CD8-positive, alpha-beta memory T cell (primary cell): ENCODE measurements at regions not wholly inside any gene's neighbourhood (a gene's known extent, or its start where the extent isn't known, plus 50 kb on each side); places are given as distances from the start of the nearest gene placed in this dataset.

Source experiments
- CTCF ChIA-PET: fragments of 350-600 bp; sonication (Branson Sonifier 250); formaldehyde crosslinking; loops from one replicate; lab custom pipeline; 2021; ENCODE audit warnings: antibody characterized with exemption; lab: Charles Lee
- POLR2A ChIA-PET: fragments of 350-600 bp; sonication (Branson Sonifier 250); formaldehyde crosslinking; loops from one replicate; lab custom pipeline; 2021; ENCODE audit warnings: antibody characterized with exemption; lab: Charles Lee
- DNase-seq, 5 donors: peaks; one replicate each; pipeline versions ENCODE4 v3.0.0 to v3.0.0-alpha.2; 2020 to 2022; ENCODE audit warnings: mixed read lengths in 1 of 5
- H3K27ac ChIP-seq: one replicate; pipeline ENCODE4 v1.7.0; 2013; ENCODE audit warnings: low read depth, mild to moderate bottlenecking, low read length, moderate library complexity
- H3K27me3 ChIP-seq: 2 replicates; pipeline ENCODE4 v1.7.0; 2013; ENCODE audit warnings: low read length, mild to moderate bottlenecking; ENCODE audit not compliant: insufficient read depth, poor library complexity, severe bottlenecking
- H3K36me3 ChIP-seq: 2 replicates; pipeline ENCODE4 v1.7.0; 2013; ENCODE audit warnings: mild to moderate bottlenecking, low read length, moderate library complexity; ENCODE audit not compliant: insufficient read depth
- H3K4me1 ChIP-seq: 2 replicates; pipeline ENCODE4 v1.7.0; 2013; ENCODE audit warnings: mild to moderate bottlenecking, low read length, moderate library complexity; ENCODE audit not compliant: insufficient read depth
- H3K4me3 ChIP-seq: 2 replicates; pipeline ENCODE4 v1.7.0; 2013; ENCODE audit warnings: mild to moderate bottlenecking, low read length
- H3K9me3 ChIP-seq: 2 replicates; pipeline ENCODE4 v1.7.0; 2013; ENCODE audit warnings: mild to moderate bottlenecking, low read length
- H3K27ac Mint-ChIP-seq, 8 donors: one replicate each; pipeline ENCODE4 v1.8.0; 2020 to 2021; ENCODE audit warnings: mixed read lengths in 8 of 8, mild to moderate bottlenecking in 6 of 8, inconsistent platforms in 3 of 8, moderate library complexity in 3 of 8
- H3K27me3 Mint-ChIP-seq, 2 donors: one replicate each; pipeline ENCODE4 v1.8.0; 2020 to 2021; ENCODE audit warnings: mixed read lengths in 2 of 2, mild to moderate bottlenecking in 1 of 2, moderate library complexity in 1 of 2
- H3K36me3 Mint-ChIP-seq, 3 donors: one replicate each; pipeline ENCODE4 v1.8.0; 2020 to 2021; ENCODE audit warnings: mixed read lengths in 3 of 3, inconsistent platforms in 1 of 3, mild to moderate bottlenecking in 1 of 3
- H3K4me1 Mint-ChIP-seq, 3 donors: one replicate each; pipeline ENCODE4 v1.8.0; 2020 to 2021; ENCODE audit warnings: mixed read lengths in 3 of 3, inconsistent platforms in 1 of 3, mild to moderate bottlenecking in 1 of 3
- H3K4me3 Mint-ChIP-seq, 7 donors: one replicate each; pipeline ENCODE4 v1.8.0; 2020 to 2021; ENCODE audit warnings: mixed read lengths in 7 of 7, mild to moderate bottlenecking in 6 of 7, moderate library complexity in 4 of 7, inconsistent platforms in 2 of 7
- H3K9me3 Mint-ChIP-seq, 5 donors: one replicate each; pipeline ENCODE4 v1.8.0; 2020 to 2022; ENCODE audit warnings: mixed read lengths in 5 of 5, mild to moderate bottlenecking in 3 of 5, moderate library complexity in 2 of 5, inconsistent platforms in 1 of 5

GRCh38 chr9:95588724-95589588 is 72.2 kb upstream of the PTCH1 start:
- H3K9me3 Mint-ChIP-seq = no peaks in the 10 kb centered on the region
- no peaks in the 10 kb centered on the region for H3K4me1 Mint-ChIP-seq
- no peak overlapping the region for H3K4me3 ChIP-seq
- no peaks in the 10 kb centered on the region for H3K4me1 ChIP-seq
- no peaks in the 10 kb centered on the region for H3K9me3 ChIP-seq
- no peaks in the 10 kb centered on the region for H3K27me3 ChIP-seq
- peaks cover 6 to 21% of the 10 kb centered on the region in 2 donors for H3K27me3 Mint-ChIP-seq
- CTCF ChIA-PET = no interaction called here
- no peak overlapping the region for H3K4me3 Mint-ChIP-seq
- H3K27ac ChIP-seq = no peak overlapping the region
- no peak for DNase-seq
- H3K36me3 Mint-ChIP-seq = peaks cover 0 to 4% (median 0%) of the 10 kb centered on the region in 3 donors
- H3K36me3 ChIP-seq = no peaks in the 10 kb centered on the region
- POLR2A ChIA-PET = no interaction called here
- H3K27ac Mint-ChIP-seq = no peak overlapping the region

DNA sequence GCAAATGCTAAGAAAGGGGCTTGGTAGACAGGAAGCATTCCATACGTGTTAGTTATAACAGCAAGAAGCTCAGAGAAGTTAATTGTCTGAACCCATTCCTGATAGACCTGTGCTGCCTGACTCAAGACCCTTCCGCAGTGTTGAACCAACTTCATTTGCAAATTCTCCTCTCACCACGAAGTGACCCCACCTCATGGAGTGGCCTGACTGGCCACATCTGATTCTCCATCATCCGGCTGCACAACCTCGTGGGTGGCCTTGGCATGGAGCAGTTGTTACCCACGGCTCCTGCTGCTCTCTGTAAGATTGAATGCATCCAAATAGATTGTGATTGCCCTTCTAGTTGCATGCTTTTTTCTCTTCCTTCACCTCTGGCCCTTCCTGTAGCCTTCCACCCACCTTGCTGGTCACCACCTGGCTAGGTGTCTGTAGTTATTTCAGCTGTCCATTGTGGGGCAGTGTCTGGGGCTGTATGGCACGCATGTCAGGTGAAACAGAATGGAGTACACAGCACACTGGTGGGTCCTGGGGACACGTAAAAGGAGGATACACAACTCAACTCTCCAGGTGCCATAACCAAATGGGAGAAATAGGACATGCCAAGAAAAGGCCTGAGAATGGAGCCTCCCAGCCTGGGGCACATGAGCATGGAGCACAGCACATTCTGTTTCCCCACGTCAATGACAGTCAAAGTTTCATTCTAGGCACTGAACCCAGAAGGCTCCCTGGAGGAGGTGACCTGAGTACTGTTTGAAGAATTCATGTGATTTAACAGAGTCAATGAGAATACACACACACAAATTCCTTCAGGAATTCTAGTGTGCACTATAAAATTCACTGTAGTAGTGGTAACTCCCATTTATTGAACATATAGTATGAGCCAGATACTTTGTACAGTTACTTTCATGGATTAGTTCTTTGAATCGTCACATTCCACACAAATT is 70.5 kb upstream of the PTCH1 start:
- DNase-seq = no peak
- Histone ChIP-seq H3K9me3 (no peaks in the 10 kb centered on the region), H3K4me3 (no peak overlapping the region), H3K4me1 (no peaks in the 10 kb centered on the region), H3K36me3 (no peaks in the 10 kb centered on the region), H3K27ac (no peak overlapping the region), H3K27me3 (no peaks in the 10 kb centered on the region)
- POLR2A ChIA-PET = no interaction called here
- CTCF ChIA-PET = no interaction called here
- no peak overlapping the region for H3K4me3 Mint-ChIP-seq
- H3K27me3 Mint-ChIP-seq = peaks cover 8 to 22% of the 10 kb centered on the region in 2 donors
- H3K9me3 Mint-ChIP-seq = no peaks in the 10 kb centered on the region
- H3K36me3 Mint-ChIP-seq = peaks cover 0 to 4% (median 0%) of the 10 kb centered on the region in 3 donors
- no peak overlapping the region for H3K27ac Mint-ChIP-seq
- no peaks in the 10 kb centered on the region for H3K4me1 Mint-ChIP-seq

DNA sequence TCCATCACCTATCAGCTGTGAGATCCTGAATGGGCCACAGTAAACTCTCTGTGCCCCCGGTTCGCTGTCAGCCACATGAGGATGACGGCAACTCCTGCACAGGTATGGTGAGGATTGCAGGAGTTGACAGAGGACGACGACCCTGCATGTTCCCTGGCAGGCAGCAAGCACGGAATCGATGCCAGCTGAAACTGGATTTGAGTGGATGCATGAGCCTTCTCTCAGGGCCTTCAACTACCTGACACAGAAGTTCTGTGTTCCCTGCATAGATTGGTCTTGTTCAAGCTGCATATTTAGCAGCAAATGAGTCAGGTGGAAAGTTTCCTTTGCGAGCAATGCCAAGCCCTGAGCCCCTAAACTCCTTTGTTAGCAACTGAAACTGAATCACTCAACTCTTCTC is 69.6 kb upstream of the PTCH1 start:
- Histone ChIP-seq H3K27ac (no peak overlapping the region), H3K4me1 (no peaks in the 10 kb centered on the region), H3K27me3 (no peaks in the 10 kb centered on the region), H3K9me3 (no peaks in the 10 kb centered on the region), H3K36me3 (no peaks in the 10 kb centered on the region), H3K4me3 (no peak overlapping the region)
- Mint-ChIP-seq H3K4me1 (no peaks in the 10 kb centered on the region), H3K27ac (no peak overlapping the region), H3K4me3 (no peak overlapping the region), H3K9me3 (no peaks in the 10 kb centered on the region), H3K36me3 (peaks cover 0 to 4% (median 0%) of the 10 kb centered on the region in 3 donors), H3K27me3 (peaks cover 8 to 22% of the 10 kb centered on the region in 2 donors)
- CTCF ChIA-PET = no interaction called here
- POLR2A ChIA-PET = no interaction called here
- no peak for DNase-seq

DNA sequence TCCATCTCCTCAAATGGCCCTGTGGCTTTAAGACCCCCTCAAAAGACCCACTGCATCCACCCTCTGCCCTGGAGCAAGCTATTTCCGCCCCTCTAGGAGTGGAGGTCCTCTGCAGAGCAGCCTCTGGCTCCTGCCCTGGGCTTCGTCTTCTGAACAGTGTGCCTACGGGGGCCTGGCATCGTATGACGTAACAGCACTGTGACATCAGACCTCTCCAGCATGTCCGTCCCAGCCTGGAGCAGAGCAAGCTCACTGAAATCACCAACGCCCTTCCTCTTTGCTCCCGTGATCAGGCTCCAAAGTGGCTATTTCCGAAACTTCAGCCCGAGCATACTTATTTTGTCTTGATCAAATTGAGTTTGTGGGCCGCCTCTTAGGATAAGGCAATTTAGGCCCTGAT is 69.1 kb upstream of the PTCH1 start:
- Mint-ChIP-seq H3K27me3 (peaks cover 8 to 22% of the 10 kb centered on the region in 2 donors), H3K36me3 (peaks cover 0 to 4% (median 0%) of the 10 kb centered on the region in 3 donors), H3K4me3 (no peak overlapping the region), H3K9me3 (no peaks in the 10 kb centered on the region), H3K4me1 (no peaks in the 10 kb centered on the region), H3K27ac (peak overlapping the region in 1 of 8 donors; percentile 42)
- no peaks in the 10 kb centered on the region for H3K36me3 ChIP-seq
- POLR2A ChIA-PET = no interaction called here
- no peak for DNase-seq
- no peak overlapping the region for H3K27ac ChIP-seq
- CTCF ChIA-PET = no interaction called here
- no peak overlapping the region for H3K4me3 ChIP-seq
- H3K4me1 ChIP-seq = no peaks in the 10 kb centered on the region
- no peaks in the 10 kb centered on the region for H3K9me3 ChIP-seq
- H3K27me3 ChIP-seq = no peaks in the 10 kb centered on the region

DNA sequence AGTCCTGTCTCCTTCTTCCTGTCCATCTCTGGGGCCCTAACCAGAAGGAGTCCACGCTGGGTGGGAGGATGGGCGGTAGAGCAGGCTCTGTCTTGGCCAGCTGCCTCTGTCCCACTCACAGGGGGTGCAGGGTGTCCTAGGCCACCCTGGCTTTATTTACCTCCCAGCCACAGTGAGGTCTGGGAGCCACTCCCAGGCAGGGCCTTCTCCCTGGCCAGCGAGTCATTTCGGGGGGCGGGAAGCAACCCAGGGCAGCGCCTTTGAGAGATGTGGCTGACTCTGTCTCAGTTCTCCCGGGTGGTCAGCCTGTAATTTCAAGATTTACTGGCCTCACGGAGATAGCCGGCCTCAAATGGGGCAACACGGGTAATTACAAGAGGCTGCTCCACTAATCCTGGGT is 67.4 kb upstream of the PTCH1 start:
- H3K4me3 Mint-ChIP-seq = no peak overlapping the region
- peaks cover 6 to 21% of the 10 kb centered on the region in 2 donors for H3K27me3 Mint-ChIP-seq
- Histone ChIP-seq H3K27ac (no peak overlapping the region), H3K27me3 (no peaks in the 10 kb centered on the region), H3K36me3 (no peaks in the 10 kb centered on the region), H3K9me3 (no peaks in the 10 kb centered on the region), H3K4me3 (no peak overlapping the region), H3K4me1 (no peaks in the 10 kb centered on the region)
- no peak for DNase-seq
- no peaks in the 10 kb centered on the region for H3K9me3 Mint-ChIP-seq
- no peaks in the 10 kb centered on the region for H3K4me1 Mint-ChIP-seq
- ChIA-PET CTCF (no interaction called here), POLR2A (interaction anchor here (0.7 kb wide), 1 partner anchor 200 kb away, joined by 15 read pairs; no protein-coding TSS in a partner anchor)
- H3K27ac Mint-ChIP-seq = no peak overlapping the region
- peaks cover 0 to 2% (median 0%) of the 10 kb centered on the region in 3 donors for H3K36me3 Mint-ChIP-seq

DNA sequence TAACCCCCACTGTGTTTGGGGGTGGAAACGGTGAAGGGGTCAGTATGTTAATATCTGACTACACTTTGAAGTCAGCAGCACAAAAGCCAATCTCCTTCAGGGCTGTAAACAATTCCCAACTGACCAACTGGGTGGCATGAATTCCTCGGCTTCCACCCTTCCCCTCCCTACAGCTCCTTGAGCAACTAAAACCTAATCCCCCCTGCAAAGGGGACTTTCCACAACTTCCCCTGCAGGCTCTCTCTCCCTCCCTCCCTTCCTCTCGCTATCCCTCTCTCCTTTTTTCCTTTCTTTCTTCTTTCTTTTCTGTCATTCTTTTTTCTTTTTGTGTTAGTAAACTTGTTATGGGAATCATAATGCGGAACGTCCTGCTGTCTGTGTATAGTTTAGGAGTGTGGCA is 65.1 kb upstream of the PTCH1 start:
- H3K27me3 Mint-ChIP-seq = peaks cover 9 to 20% of the 10 kb centered on the region in 2 donors
- no peak for DNase-seq
- POLR2A ChIA-PET = no interaction called here
- Histone ChIP-seq H3K27ac (no peak overlapping the region), H3K4me3 (no peak overlapping the region), H3K36me3 (no peaks in the 10 kb centered on the region), H3K4me1 (no peaks in the 10 kb centered on the region), H3K9me3 (no peaks in the 10 kb centered on the region), H3K27me3 (no peaks in the 10 kb centered on the region)
- H3K36me3 Mint-ChIP-seq = peaks cover 0 to 2% (median 0%) of the 10 kb centered on the region in 3 donors
- no peak overlapping the region for H3K27ac Mint-ChIP-seq
- CTCF ChIA-PET = no interaction called here
- H3K4me1 Mint-ChIP-seq = no peaks in the 10 kb centered on the region
- no peaks in the 10 kb centered on the region for H3K9me3 Mint-ChIP-seq
- H3K4me3 Mint-ChIP-seq = no peak overlapping the region

GRCh38 chr9:95580812-95581761 is 64.3 kb upstream of the PTCH1 start:
- no peaks in the 10 kb centered on the region for H3K36me3 ChIP-seq

More at GRCh38 chr9:95580812-95581761, 64.3 kb upstream of the PTCH1 start:
- Mint-ChIP-seq H3K36me3 (peaks cover 0 to 2% (median 0%) of the 10 kb centered on the region in 3 donors), H3K27ac (no peak overlapping the region), H3K27me3 (peaks cover 9 to 23% of the 10 kb centered on the region in 2 donors), H3K4me1 (no peaks in the 10 kb centered on the region), H3K9me3 (no peaks in the 10 kb centered on the region), H3K4me3 (no peak overlapping the region)
- DNase-seq = no peak
- Histone ChIP-seq H3K4me1 (no peaks in the 10 kb centered on the region), H3K27me3 (no peaks in the 10 kb centered on the region), H3K4me3 (no peak overlapping the region), H3K27ac (no peak overlapping the region), H3K9me3 (no peaks in the 10 kb centered on the region)
- CTCF ChIA-PET = no interaction called here
- POLR2A ChIA-PET = no interaction called here
